ENCODE measurements at regions not wholly inside any gene's neighbourhood (a gene's known extent, or its start where the extent isn't known, plus 50 kb on each side); places are given as distances from the start of the nearest gene placed in this dataset.

GRCh38 chr2:190767821-190768220 is 112.8 kb upstream of the GLS start:
- Mint-ChIP-seq H3K27me3 (no peaks in the 10 kb centered on the region), H3K4me1 (peaks cover 8% of the 10 kb centered on the region), H3K4me3 (no peak overlapping the region), H3K27ac (no peak overlapping the region), H3K9me3 (no peaks in the 10 kb centered on the region), H3K36me3 (ENCODE audit: low read depth) (no peaks in the 10 kb centered on the region)
- ATAC-seq (replicated peaks): no peak

DNA sequence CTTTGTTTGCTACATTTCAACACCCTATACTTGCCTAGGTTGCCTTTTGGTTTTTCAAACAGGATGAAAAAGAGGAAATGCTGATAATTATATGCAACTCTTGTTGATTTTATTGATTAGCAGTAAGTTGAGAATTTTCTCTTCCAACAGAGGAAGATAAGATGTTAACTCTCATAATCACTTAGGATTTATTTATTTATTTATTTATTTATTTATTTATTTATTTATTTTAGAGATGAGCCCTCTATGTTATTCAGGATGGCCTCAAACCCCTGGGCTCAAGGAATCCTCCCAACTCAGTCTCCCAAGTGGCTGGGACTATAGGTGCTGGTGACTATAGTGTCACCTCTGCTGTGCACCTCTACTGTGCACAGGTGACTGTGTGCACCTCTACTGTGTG is 111.4 kb upstream of the GLS start:
- H3K4me3 Mint-ChIP-seq: no peak overlapping the region
- no peaks in the 10 kb centered on the region for H3K36me3 Mint-ChIP-seq (ENCODE audit: low read depth)
- H3K27ac Mint-ChIP-seq: no peak overlapping the region
- no peaks in the 10 kb centered on the region for H3K27me3 Mint-ChIP-seq
- H3K9me3 Mint-ChIP-seq: no peaks in the 10 kb centered on the region
- peaks cover 1% of the 10 kb centered on the region for H3K4me1 Mint-ChIP-seq
- no peak for ATAC-seq (replicated peaks)

- peaks cover 4% of the 10 kb centered on the region for H3K9me3 Mint-ChIP-seq
- no peaks in the 10 kb centered on the region for H3K36me3 Mint-ChIP-seq (ENCODE audit: low read depth)
- H3K4me1 Mint-ChIP-seq: no peaks in the 10 kb centered on the region
- H3K27me3 Mint-ChIP-seq: no peaks in the 10 kb centered on the region
- ATAC-seq (replicated peaks): no peak
- no peak overlapping the region for H3K4me3 Mint-ChIP-seq
- H3K27ac Mint-ChIP-seq: no peak overlapping the region
These were observed 108.9 kb upstream of the GLS start for GRCh38 chr2:190771726-190772125.

GRCh38 chr2:190780594-190780993 is 100.0 kb upstream of the GLS start:
- Mint-ChIP-seq H3K27ac (peak overlapping the region; percentile 47), H3K9me3 (no peaks in the 10 kb centered on the region), H3K4me1 (peaks cover 6% of the 10 kb centered on the region), H3K27me3 (no peaks in the 10 kb centered on the region), H3K4me3 (no peak overlapping the region), H3K36me3 (ENCODE audit: low read depth) (no peaks in the 10 kb centered on the region)
- no peak for ATAC-seq (replicated peaks)

- Mint-ChIP-seq H3K27me3 (no peaks in the 10 kb centered on the region), H3K27ac (no peak overlapping the region), H3K36me3 (ENCODE audit: low read depth) (no peaks in the 10 kb centered on the region), H3K9me3 (no peaks in the 10 kb centered on the region), H3K4me1 (peaks cover 15% of the 10 kb centered on the region), H3K4me3 (no peak overlapping the region)
- peak; percentile 48 for ATAC-seq (replicated peaks)
These were observed 98.9 kb upstream of the GLS start for GRCh38 chr2:190781604-190782198.

DNA sequence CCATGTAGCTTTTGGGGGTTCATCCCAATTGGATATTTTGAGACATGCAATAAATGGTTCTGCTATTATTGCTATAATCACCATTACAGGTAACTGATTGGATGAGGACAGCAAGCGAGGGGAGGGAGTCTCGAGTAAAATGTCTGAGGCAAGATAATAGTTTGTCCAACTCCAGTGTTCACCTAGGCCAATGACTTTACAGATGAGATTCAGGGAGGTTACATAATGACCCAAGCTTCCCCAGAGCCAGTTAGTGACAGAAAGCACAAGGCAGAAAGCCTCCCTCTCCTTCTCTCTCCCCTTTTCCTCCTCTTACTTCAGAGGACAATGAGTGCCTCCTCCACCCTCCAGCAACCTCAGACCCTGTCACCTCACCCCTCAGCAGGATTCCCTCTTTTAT is 98.4 kb upstream of the GLS start:
- Mint-ChIP-seq H3K27ac (no peak overlapping the region), H3K4me3 (no peak overlapping the region), H3K9me3 (no peaks in the 10 kb centered on the region), H3K36me3 (ENCODE audit: low read depth) (no peaks in the 10 kb centered on the region), H3K4me1 (peaks cover 16% of the 10 kb centered on the region), H3K27me3 (no peaks in the 10 kb centered on the region)
- no peak for ATAC-seq (replicated peaks)

GRCh38 chr2:190783513-190784263 is 96.9 kb upstream of the GLS start:
- Mint-ChIP-seq H3K4me1 (peaks cover 16% of the 10 kb centered on the region), H3K27ac (no peak overlapping the region), H3K9me3 (no peaks in the 10 kb centered on the region), H3K4me3 (no peak overlapping the region), H3K27me3 (no peaks in the 10 kb centered on the region), H3K36me3 (ENCODE audit: low read depth) (no peaks in the 10 kb centered on the region)
- ATAC-seq (replicated peaks): peak; percentile 53

DNA sequence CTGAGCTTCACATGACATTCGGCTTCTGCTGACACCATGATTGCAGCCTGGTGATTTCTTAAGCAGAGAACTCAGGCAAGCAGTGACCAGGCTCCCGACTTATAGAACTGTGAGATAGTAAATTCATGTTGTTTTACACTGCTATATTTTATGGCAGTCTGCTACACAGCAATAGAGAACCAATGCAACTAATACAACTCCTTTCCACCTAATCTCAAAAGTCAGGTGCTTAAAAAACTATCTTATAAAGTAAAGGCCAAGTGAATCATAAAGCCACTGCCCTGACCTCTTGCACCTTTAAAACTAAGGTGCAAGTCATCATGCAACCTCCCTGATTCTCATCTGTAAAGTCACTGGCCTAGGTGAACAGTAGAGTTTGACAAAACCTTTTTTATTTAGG is 95.3 kb upstream of the GLS start:
- H3K4me1 Mint-ChIP-seq: peaks cover 16% of the 10 kb centered on the region
- ATAC-seq (replicated peaks): peak; percentile 83
- no peaks in the 10 kb centered on the region for H3K9me3 Mint-ChIP-seq
- peak overlapping the region; percentile 73 for H3K27ac Mint-ChIP-seq
- H3K27me3 Mint-ChIP-seq: no peaks in the 10 kb centered on the region
- H3K36me3 Mint-ChIP-seq (ENCODE audit: low read depth): no peaks in the 10 kb centered on the region
- peak overlapping the region; percentile 27 for H3K4me3 Mint-ChIP-seq

GRCh38 chr2:190786404-190787166 is 94.0 kb upstream of the GLS start:
- no peak for ATAC-seq (replicated peaks)
- no peaks in the 10 kb centered on the region for H3K27me3 Mint-ChIP-seq
- no peaks in the 10 kb centered on the region for H3K36me3 Mint-ChIP-seq (ENCODE audit: low read depth)
- no peak overlapping the region for H3K4me3 Mint-ChIP-seq
- no peaks in the 10 kb centered on the region for H3K9me3 Mint-ChIP-seq
- H3K4me1 Mint-ChIP-seq: peaks cover 18% of the 10 kb centered on the region
- H3K27ac Mint-ChIP-seq: peak overlapping the region; percentile 42

DNA sequence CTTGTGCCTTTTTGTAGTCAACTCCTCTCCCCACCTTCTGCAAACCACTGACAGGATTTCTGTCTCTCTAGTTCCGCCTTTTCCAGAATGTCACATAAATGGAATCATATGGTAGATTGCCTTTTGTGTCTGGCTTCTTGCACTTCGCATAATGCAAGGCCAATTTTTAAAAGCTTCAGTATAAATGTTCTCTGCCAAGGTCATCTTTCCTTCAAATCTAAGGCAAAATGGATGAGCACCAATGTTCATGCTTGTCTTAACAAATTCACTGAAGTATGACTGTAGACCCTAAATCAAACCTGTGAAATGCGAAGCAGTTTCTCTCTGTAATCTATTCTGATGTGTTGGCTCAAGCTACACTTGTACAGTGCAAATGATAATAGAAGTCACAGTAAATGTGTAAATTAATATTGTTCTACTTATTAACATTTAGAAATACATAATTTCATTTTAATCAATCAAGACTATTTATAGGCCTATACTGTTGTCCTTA is 92.8 kb upstream of the GLS start:
- Mint-ChIP-seq H3K27ac (no peak overlapping the region), H3K36me3 (ENCODE audit: low read depth) (no peaks in the 10 kb centered on the region), H3K4me1 (peaks cover 24% of the 10 kb centered on the region), H3K9me3 (no peaks in the 10 kb centered on the region), H3K27me3 (no peaks in the 10 kb centered on the region), H3K4me3 (no peak overlapping the region)
- ATAC-seq (replicated peaks): no peak

DNA sequence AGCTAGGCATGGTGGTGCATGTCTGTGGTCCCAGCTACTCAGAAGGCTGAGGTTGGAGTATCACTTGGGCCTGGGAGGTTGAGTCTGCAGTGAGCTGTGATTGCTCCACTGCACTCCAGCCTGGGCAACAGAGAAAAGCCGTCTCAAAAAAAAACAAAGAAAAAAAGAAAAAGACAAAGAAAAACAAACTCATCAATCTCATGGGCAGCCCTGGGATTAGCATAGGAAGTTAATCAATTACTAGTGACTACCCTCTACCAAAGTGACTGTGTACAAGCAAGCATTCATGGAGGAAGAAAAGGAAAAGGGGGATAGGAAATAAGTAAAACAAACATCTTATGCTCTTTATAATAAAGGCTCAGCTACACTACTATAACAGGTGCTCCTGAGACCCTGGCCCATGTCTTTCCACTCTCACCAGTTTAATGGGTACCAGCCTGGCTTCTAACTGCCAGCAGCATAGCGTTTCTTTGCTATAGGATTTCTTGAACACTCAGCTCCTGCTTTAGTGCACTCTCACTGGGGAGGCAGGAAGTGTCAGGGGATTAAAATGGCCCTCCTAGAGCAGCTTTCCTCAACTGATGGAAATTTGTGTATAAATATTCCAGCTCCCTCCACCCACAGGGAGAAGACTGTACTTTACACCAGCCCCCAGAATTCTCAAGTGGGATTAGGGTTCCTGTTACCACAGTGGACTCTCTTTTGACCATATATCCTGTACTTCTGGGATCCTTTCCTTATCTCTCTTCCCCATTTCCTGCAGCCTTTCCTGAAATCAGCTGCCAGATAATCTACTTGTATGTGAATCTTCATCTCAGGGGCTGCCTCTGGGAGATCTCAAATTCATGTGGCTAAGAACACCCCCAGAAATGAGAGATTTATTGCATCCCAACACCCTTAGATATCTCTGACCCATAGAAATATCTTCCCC is 91.3 kb upstream of the GLS start:
- Mint-ChIP-seq H3K27ac (no peak overlapping the region), H3K9me3 (no peaks in the 10 kb centered on the region), H3K27me3 (no peaks in the 10 kb centered on the region), H3K36me3 (ENCODE audit: low read depth) (no peaks in the 10 kb centered on the region), H3K4me1 (peaks cover 35% of the 10 kb centered on the region), H3K4me3 (no peak overlapping the region)
- ATAC-seq (replicated peaks): no peak

DNA sequence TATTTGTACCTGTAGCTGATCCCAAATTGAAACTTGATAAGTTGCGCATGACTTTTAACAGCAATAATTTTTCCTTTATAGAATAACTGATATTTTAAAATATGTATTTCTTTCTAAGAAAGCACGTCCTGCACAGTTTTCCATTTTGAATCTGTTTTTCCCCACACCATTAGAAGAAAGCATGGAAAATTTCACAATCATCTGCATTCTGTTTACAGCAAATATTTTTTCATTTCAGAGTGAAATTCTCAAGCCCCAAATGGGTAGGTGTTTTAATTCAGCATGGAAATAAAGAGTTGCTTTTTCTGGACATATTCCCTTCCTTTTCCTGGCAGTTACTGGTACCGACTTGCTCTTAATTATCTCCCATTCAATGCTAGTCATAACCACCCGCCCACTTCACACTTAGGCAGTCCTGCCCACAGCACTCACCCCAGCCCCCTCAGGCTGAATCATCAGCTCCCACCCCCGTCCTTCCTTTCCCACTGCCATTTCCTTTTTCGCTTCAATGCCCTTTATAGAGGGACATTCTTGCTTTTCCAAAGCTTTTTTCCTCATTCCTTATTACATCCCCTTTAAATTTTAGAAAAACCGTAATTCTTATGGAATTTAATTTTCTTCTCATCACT is 89.2 kb upstream of the GLS start:
- Mint-ChIP-seq H3K27me3 (no peaks in the 10 kb centered on the region), H3K36me3 (ENCODE audit: low read depth) (no peaks in the 10 kb centered on the region), H3K9me3 (no peaks in the 10 kb centered on the region), H3K4me1 (peaks cover 35% of the 10 kb centered on the region), H3K4me3 (peak overlapping the region; percentile 71), H3K27ac (peak overlapping the region; percentile 56)
- ATAC-seq (replicated peaks): peak; percentile 64

- Mint-ChIP-seq H3K27ac (peak overlapping the region; percentile 56), H3K36me3 (ENCODE audit: low read depth) (no peaks in the 10 kb centered on the region), H3K4me3 (peak overlapping the region; percentile 71), H3K27me3 (no peaks in the 10 kb centered on the region), H3K4me1 (peaks cover 31% of the 10 kb centered on the region), H3K9me3 (no peaks in the 10 kb centered on the region)
- ATAC-seq (replicated peaks): peak; percentile 15
These were observed 88.5 kb upstream of the GLS start for GRCh38 chr2:190791976-190792575.

Data from activated T-helper 17 cell treated with anti-CD3 and anti-CD28 coated beads, Interleukin-2, amount 50 U/mL, for 72 hours (primary cell).